ENCODE measurements at regions not wholly inside any gene's neighbourhood (a gene's known extent, or its start where the extent isn't known, plus 50 kb on each side); places are given as distances from the start of the nearest gene placed in this dataset.
A peak's percentile ranks its signal among the peaks of the same experiment; 100 is the strongest.

DNA sequence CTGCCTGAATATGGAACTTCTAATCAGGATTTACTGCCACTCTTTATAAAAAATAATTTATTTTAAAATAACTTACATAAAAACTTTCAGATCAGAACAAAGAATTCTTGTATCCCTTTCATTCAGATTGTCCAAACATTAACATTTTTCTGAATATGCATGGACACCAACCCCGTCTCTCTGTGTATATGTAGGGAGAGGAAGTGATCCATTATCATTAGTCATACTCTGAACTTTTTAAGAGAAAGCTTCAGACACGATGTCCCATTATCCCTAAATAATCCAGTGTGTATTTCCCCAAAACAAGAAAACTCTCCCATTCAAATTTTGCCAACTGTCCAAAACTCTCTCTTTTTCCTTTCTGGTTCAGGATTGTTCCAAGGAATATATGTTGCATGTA, 122.3 kb upstream of the CXADR start:
- ATAC-seq (ENCODE audit: insufficient read depth, low FRiP score) (no peak), DNase-seq (no peak)
- Histone ChIP-seq H3K4me1 (ENCODE audit: control insufficient read depth in 5 of 5, insufficient read depth in 5 of 5, low read length in 5 of 5) (no peaks in the 10 kb centered on the region), H3K27ac (ENCODE audit: low read depth in 1 of 2, low read length in 1 of 2) (no peak overlapping the region), H3K9ac (ENCODE audit: insufficient read depth in 1 of 2, low read length in 2 of 2) (no peak overlapping the region), H3K4me3 (no peak overlapping the region), H3K27me3 (ENCODE audit: control insufficient read depth in 3 of 3, insufficient read depth in 3 of 3, low read length in 2 of 3) (no peaks in the 10 kb centered on the region), H3K36me3 (ENCODE audit: control insufficient read depth in 4 of 4, insufficient read depth in 4 of 4, low read length in 4 of 4) (no peaks in the 10 kb centered on the region), H3K9me3 (ENCODE audit: control insufficient read depth in 4 of 4, insufficient read depth in 3 of 4, low read length in 3 of 4) (no peaks in the 10 kb centered on the region)
- WGBS, 2 donors: 64 to 69% methylated on average over 2 of the region's 2 CpGs
- TF ChIP-seq, protein P1, sequence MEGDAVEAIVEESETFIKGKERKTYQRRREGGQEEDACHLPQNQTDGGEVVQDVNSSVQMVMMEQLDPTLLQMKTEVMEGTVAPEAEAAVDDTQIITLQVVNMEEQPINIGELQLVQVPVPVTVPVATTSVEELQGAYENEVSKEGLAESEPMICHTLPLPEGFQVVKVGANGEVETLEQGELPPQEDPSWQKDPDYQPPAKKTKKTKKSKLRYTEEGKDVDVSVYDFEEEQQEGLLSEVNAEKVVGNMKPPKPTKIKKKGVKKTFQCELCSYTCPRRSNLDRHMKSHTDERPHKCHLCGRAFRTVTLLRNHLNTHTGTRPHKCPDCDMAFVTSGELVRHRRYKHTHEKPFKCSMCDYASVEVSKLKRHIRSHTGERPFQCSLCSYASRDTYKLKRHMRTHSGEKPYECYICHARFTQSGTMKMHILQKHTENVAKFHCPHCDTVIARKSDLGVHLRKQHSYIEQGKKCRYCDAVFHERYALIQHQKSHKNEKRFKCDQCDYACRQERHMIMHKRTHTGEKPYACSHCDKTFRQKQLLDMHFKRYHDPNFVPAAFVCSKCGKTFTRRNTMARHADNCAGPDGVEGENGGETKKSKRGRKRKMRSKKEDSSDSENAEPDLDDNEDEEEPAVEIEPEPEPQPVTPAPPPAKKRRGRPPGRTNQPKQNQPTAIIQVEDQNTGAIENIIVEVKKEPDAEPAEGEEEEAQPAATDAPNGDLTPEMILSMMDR (IDR thresholded peaks at IDR 0.05; ENCODE audit: control extremely low read depth, extremely low read depth): no peak

DNA sequence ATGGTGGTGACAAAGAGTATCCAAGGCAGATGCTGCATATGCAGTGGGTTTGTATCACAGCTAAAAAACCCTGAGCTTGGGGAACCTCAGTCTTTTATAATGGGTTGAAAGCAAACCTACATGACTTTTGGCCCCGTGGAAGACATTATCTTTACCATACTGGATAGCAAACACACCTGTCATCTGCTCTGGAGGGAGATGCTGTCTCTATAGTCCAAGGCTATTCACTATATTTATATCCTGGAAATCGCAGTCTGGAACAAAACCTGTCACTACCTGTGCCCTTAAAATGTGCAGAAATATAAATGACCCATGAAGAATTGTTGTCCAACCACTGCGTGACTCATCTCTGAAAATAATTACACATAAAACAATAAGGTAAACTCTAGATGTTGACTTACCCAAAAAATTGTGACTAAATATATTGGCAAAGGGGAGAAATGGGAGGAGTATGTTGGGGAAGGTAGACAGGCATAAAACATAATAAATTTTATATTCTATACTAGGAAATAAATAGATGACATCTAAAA, 121.0 kb upstream of the CXADR start:
- 80 to 88% methylated on average over 3 of the region's 3 CpGs for WGBS, 2 donors

DNA sequence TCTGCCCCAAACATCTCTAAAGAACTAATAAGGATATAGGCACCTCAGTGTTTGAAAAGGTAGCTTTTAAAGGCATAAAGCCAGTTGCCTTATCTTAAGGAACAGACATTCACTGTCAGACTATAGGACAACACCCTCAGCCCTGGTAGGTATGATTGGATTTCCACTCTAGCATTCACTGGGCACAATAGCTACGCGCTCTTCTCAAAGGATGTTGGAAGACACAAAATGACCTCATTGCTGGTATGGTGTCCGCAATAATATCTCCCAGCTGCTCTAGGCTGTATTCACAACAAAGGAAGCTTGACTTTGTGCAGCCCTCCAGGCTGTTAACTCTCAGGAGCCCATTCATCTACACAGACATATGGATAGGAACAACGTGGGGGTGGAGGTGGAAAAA, 119.4 kb upstream of the CXADR start:
- no peak overlapping the region for H3K4me3 ChIP-seq
- 68 to 81% methylated on average over 4 of the region's 4 CpGs for WGBS, 2 donors
- TF ChIP-seq, protein P1 (IDR thresholded peaks at IDR 0.05; ENCODE audit: control extremely low read depth, extremely low read depth): no peak
- no peak for ATAC-seq (ENCODE audit: insufficient read depth, low FRiP score)
- peak in 1 of 3 donors; percentile 22 for DNase-seq
- no peaks in the 10 kb centered on the region for H3K36me3 ChIP-seq (ENCODE audit: control insufficient read depth in 4 of 4, insufficient read depth in 4 of 4, low read length in 4 of 4)
- no peak overlapping the region for H3K9ac ChIP-seq (ENCODE audit: insufficient read depth in 1 of 2, low read length in 2 of 2)
- no peak overlapping the region for H3K27ac ChIP-seq (ENCODE audit: low read depth in 1 of 2, low read length in 1 of 2)
- no peaks in the 10 kb centered on the region for H3K9me3 ChIP-seq (ENCODE audit: control insufficient read depth in 4 of 4, insufficient read depth in 3 of 4, low read length in 3 of 4)
- no peaks in the 10 kb centered on the region for H3K4me1 ChIP-seq (ENCODE audit: control insufficient read depth in 5 of 5, insufficient read depth in 5 of 5, low read length in 5 of 5)
- H3K27me3 ChIP-seq (ENCODE audit: control insufficient read depth in 3 of 3, insufficient read depth in 3 of 3, low read length in 2 of 3): no peaks in the 10 kb centered on the region

More for the DNA sequence above, 121.0 kb upstream of the CXADR start:
- Histone ChIP-seq H3K9ac (ENCODE audit: insufficient read depth in 1 of 2, low read length in 2 of 2) (no peak overlapping the region), H3K4me1 (ENCODE audit: control insufficient read depth in 5 of 5, insufficient read depth in 5 of 5, low read length in 5 of 5) (no peaks in the 10 kb centered on the region), H3K4me3 (no peak overlapping the region), H3K27me3 (ENCODE audit: control insufficient read depth in 3 of 3, insufficient read depth in 3 of 3, low read length in 2 of 3) (no peaks in the 10 kb centered on the region), H3K36me3 (ENCODE audit: control insufficient read depth in 4 of 4, insufficient read depth in 4 of 4, low read length in 4 of 4) (no peaks in the 10 kb centered on the region), H3K27ac (ENCODE audit: low read depth in 1 of 2, low read length in 1 of 2) (no peak overlapping the region), H3K9me3 (ENCODE audit: control insufficient read depth in 4 of 4, insufficient read depth in 3 of 4, low read length in 3 of 4) (no peaks in the 10 kb centered on the region)
- ATAC-seq (ENCODE audit: insufficient read depth, low FRiP score): no peak
- TF ChIP-seq, protein P1 (IDR thresholded peaks at IDR 0.05; ENCODE audit: control extremely low read depth, extremely low read depth): no peak
- DNase-seq: no peak

DNA sequence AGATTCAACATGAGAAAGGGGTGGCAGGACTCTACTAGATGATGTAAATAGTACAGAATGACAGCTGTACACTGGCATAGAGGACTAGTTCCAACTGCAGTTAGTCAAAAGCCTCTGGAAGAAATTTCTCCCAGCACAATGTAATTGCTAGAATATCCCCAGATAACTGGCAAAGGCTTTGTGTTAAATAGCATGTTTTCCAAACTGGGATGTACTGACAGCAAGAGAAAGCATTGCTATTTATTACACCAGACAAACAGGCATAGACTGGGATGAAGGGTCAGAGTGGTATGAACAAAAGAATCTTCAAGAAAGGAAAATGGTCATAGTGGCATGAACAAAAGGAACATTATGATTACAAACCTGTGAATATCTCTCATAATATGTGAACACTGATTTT, 115.9 kb upstream of the CXADR start:
- TF ChIP-seq, protein P1 (IDR thresholded peaks at IDR 0.05; ENCODE audit: control extremely low read depth, extremely low read depth): no peak
- Histone ChIP-seq H3K9me3 (ENCODE audit: control insufficient read depth in 4 of 4, insufficient read depth in 3 of 4, low read length in 3 of 4) (no peaks in the 10 kb centered on the region), H3K27me3 (ENCODE audit: control insufficient read depth in 3 of 3, insufficient read depth in 3 of 3, low read length in 2 of 3) (no peaks in the 10 kb centered on the region), H3K4me3 (no peak overlapping the region), H3K36me3 (ENCODE audit: control insufficient read depth in 4 of 4, insufficient read depth in 4 of 4, low read length in 4 of 4) (no peaks in the 10 kb centered on the region), H3K4me1 (ENCODE audit: control insufficient read depth in 5 of 5, insufficient read depth in 5 of 5, low read length in 5 of 5) (no peaks in the 10 kb centered on the region), H3K9ac (ENCODE audit: insufficient read depth in 1 of 2, low read length in 2 of 2) (no peak overlapping the region), H3K27ac (ENCODE audit: low read depth in 1 of 2, low read length in 1 of 2) (no peak overlapping the region)
- DNase-seq (no peak), ATAC-seq (ENCODE audit: insufficient read depth, low FRiP score) (no peak)

Data from lung (tissue), 11 donors.